Lung microvascular endothelial cell (primary cell): ENCODE measurements at regions not wholly inside any gene's neighbourhood (a gene's known extent, or its start where the extent isn't known, plus 50 kb on each side); places are given as distances from the start of the nearest gene placed in this dataset.
A peak's percentile ranks its signal among the peaks of the same experiment; 100 is the strongest.
"Not testable (repeated sequence)": the region's sequence is repeated elsewhere in the genome, so short reads cannot be mapped to it uniquely, and the experiment has no call there.

Source experiments
- DNase-seq, 2 donors: peaks; one replicate each; pipeline versions ENCODE4 v3.0.0 to v3.0.0-alpha.2; 2010; ENCODE audit warnings: low read depth in 2 of 2

DNA sequence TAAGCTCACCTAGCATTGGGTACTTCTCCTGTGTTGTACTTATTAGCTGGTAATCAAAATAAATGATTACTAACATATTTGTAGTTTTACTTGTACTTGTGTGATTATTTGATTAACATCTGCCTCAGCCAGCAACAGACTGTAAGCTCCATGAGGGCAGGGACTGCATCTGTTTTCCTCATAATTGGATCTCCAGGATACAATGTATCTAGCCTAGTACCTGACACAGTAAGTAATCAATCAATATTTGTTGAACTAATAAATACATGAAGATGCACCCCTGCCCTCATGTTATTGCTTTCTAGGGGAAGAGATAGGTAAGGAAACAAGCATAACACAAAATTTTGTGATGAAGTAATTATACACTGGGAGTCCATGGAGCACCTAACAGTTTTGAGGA, 101.5 kb downstream of the TENT5C start:
- no peak for DNase-seq

DNA sequence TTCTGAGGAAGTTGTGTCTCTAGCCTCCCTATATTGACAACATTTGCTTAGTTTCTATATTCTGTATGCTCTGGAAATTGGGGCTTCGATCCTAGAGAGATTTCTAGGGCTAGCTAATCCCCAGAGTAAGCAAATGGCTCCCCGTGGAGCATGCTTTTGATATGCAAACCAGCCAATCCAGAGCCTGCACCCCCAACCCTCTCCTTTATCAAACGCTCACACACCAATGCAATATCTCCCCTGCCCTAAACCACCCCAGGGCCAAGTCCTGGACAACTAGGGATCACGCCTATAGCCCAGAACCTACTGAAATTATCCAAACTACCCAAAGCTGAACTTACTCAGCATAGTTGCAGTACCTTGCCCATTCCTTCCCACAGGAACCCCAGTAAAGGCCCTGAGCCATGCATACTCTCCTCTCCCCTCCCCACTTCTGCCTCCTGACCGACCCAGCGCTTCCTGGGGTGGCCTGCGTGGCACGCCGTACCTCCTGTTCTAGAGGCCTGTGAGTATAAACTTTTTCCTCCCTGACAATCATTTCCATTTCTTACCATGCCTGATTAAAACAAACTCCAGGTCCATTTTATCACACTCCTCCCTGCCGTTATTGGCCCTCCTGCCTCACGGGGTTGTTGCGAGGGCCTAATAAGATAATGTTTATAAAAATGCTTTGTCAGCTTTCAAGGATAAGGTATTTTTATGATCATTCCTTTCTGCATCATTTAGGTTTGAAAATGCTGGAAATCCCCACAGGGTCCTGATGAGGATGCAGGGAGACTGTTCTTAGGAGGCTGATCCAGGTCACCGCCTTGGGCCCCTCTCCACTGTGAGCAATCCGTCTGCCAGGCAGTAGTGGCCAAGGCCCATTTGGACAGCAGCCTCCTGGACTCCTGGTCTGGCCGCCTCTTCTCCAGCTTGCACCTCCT, 102.7 kb downstream of the TENT5C start:
- DNase-seq, result no peak

DNA sequence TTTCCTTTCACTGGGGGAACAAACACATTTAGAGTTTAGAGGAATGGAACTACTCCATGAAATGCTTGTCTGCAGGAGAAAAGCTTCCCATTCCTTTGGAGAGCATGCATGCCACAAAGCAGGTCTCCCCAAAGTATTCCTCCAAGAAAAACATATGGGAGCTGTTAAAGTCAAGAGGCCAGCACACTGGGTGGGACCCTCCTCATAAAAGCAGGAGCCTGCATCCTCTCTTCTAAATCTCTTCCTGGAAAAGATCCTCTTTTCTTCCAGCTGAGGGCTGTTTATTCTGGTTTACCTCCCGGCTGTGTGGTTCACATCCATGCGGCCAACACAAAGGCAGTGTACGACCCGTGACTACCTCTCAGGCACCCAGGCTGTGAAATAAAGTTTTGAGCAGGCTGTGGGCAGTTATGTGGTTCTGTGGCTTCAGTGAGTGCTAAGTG, 103.4 kb downstream of the TENT5C start:
- DNase-seq, result no peak

- DNase-seq, result peak; percentile 20 to 23
These were observed 104.9 kb downstream of the TENT5C start for GRCh38 chr1:117710710-117711109.

GRCh38 chr1:117712621-117713020, 106.8 kb downstream of the TENT5C start:
- no peak for DNase-seq

DNA sequence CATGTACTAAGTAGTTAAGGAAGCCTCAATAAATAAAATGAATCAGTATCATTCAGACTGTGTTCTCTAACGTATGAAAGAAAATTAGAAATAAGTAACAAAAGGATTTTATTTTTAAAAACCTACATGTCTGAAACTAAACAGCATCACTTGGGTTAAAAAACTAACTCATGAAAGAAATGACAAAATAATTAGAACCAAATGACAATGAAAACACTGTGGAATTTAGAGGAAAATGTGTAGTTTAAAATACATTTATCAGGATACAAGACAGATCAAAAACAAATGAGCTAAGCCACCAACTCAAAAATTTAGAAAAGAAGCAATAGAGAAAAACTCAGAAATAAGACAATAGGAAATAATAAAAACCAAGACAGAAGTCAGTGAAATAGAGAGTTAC, 108.7 kb downstream of the TENT5C start:
- no peak for DNase-seq

DNA sequence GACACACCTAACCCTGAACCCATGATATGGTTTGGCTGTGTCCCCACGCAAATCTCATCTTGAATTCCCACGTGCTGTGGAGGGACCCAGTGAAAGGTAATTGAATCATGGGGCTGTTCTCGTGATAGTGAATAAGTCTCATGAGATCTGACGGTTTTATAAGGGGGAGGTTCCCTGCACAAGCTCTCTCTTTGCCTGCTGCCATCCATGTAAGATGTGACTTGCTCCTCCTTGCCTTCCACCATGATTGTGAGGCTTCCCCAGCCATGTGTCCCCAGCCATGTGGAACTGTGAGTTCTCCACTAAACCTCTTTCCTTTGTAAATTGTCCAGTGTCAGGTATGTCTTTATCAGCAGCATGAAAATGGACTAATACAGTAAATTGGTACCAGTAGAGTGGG, 110.2 kb downstream of the TENT5C start:
- not testable (repeated sequence) for DNase-seq

DNA sequence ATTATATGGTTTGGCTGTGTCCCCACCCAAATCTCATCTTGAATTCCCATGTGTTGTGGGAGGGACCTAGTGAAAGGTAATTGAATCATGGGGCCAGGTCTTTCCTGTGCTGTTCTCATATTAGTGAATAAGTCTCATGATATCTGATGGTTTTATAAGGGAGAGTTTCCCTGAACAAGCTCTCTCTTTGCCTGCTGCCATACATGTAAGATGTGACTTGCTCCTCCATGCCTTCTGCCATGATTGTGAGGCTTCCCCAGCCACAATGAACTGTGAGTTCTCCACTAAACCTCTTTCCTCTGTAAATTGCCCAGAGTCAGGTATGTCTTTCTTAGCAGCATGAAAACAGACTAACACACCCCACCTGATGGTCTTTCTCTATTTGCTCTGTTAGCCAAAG, 112.1 kb downstream of the TENT5C start:
- not testable (repeated sequence) for DNase-seq

DNA sequence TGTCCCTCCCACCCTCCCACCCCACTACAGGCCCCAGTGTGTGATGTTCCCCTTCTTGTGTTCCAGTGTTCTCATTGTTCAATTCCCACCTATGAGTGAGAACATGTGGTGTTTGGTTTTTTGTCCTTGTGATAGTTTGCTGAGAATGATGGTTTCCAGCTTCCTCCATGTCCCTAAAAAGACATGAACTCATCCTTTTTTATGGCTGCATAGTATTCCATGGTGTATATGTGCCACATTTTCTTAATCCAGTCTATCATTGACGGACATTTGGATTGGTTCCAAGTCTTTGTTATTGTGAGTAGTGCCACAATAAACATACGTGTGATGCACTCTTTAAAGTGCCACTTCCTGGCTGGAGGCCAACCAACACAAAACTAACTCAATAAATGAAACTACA, 112.7 kb downstream of the TENT5C start:
- not testable (repeated sequence) for DNase-seq

- DNase-seq, result no peak
These were observed 113.2 kb downstream of the TENT5C start for GRCh38 chr1:117719004-117719403.

DNA sequence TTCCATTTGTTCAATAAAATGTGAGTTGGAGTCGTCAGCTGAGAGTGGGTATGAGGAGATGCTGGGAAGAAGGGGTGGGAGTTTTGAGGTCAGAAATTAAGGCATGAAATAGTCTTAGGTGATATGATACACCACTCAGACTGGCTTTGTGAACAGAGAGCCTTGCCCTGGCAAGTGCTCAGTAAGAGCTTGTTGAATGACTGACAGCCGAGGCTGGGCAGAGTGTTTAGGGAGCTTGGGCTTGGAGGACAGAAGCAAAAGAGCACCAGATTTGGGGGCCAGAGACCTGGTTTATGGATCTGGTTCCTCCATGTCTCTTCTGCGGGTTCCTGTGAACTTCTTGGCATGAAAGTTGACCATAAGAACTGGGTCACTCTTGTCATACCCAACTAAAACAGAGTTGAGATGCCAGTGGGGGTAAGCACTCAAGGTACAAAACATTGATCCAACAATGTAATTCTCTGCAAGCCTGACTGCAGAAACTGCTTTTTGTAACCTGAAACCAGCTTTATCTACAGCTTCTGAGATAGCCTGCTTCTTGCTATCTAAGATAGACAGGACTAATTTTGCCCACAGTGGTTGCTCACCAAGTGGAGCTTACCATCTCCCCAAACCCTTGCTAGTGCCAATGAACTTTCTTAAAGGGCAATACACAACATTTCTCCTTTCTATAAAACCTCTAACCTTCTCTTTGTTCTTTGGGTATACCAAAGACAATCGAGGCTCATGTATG, 126.4 kb downstream of the TENT5C start:
- no peak for DNase-seq

- DNase-seq, result no peak
These were observed 127.1 kb downstream of the TENT5C start for GRCh38 chr1:117732956-117733355.

DNA sequence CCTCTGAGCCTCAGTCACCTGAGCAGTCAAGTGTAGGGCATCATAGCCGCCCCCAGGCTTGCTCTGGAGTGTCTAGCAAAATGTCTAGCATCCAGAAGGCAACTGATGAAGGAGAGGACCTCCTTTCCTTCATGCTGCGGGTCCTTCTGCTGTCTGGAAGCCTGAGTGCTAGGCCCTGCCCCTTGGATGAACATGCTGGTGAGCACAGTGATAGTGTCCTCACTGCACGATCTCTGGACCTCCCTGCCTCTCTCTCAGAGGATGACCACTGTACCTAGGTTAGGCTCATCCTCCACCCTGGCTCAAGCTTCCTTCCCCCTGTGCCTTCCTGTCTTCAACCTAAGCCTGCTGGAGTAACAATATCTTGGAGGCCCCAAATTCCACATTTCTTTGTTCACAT, 128.6 kb downstream of the TENT5C start:
- no peak for DNase-seq

- DNase-seq, result peak; percentile 67 to 75
These were observed 129.5 kb downstream of the TENT5C start for GRCh38 chr1:117735045-117735992.

GRCh38 chr1:117739504-117739903, 133.7 kb downstream of the TENT5C start:
- DNase-seq, result no peak

DNA sequence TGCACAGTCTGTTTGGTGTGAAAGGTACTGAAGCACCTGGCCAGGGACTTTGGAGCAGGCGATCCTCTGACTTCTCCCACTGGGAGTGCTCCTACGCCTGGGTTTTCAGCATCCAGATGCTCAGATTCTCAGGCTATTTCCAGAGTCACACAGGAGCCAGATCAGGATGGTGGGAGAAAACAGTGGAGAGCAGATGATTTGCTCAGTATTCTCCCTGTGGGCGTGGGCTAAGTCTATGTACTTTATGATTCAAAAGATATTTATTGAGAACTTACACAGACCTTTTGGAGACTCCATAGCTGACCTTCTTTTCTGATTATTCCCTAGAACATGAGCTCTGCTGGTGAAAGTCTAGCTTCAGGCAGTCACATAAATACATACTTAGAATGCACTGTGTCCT, 134.6 kb downstream of the TENT5C start:
- DNase-seq, result no peak

- not testable (repeated sequence) for DNase-seq
These were observed 140.7 kb downstream of the TENT5C start for GRCh38 chr1:117746565-117746964.

DNA sequence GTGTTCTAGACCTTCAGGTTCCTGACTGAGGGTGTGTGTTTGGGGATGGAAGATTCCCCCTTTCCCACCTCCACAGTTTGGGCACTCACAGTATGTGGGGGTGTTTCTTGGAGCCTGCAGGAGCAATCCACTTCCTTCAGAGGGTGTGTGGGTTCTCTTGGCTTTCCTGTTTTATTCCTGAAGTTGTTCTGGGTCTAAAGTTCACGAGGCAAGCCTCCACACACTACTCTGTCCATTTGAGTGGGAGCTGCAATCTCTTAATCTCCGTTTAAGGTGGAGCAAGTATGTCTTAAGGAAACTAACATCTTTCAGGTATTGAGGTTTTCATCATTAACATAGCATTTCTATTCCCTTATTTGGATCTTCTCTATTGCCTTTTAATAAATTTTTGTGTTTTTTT, 141.8 kb downstream of the TENT5C start:
- DNase-seq, result no peak

- DNase-seq, result no peak
These were observed 145.5 kb downstream of the TENT5C start for GRCh38 chr1:117751321-117751720.

GRCh38 chr1:117752661-117753060, 146.8 kb downstream of the TENT5C start:
- DNase-seq, result no peak

GRCh38 chr1:117753232-117753631, 147.4 kb downstream of the TENT5C start:
- DNase-seq, result no peak
